Posterior vena cava (tissue), 2 donors: ENCODE measurements at regions not wholly inside any gene's neighbourhood (a gene's known extent, or its start where the extent isn't known, plus 50 kb on each side); places are given as distances from the start of the nearest gene placed in this dataset.

ENCODE experiments used
- DNase-seq: peaks from one replicate; pipeline ENCODE4 v3.0.0-alpha.2; 2020; ENCODE audit warnings: low spot score
- intact Hi-C, 2 donors: fragments of 100-400 bp; cut with DNase I; formaldehyde crosslinking; loops; one replicate each; pipeline versions ENCODE4 v1.14.1 to v1.14.2; 2022 to 2023
- donor health status: DM: yes; HTN: yes; CAD: no.
- donor health status: DM: yes; HTN: yes; CAD: no.

DNA sequence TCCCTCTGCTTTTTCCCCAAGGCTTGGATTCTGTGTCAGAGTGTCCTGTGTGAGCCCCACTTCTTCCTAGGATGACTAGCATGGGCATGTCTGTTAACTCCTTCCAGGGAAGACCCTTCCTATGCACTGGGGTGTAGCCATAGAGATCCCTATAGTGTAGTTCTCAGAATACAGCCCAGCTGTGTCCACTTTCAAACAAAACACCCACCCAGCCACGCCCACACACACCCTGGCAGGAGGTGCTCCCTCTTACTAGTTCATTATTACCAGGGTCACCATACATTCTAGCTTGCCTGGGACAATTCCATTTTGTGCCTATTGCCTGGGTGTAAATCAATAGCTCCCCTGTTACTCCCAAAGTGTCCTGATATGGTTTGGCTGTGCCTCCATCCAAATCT, 195.6 kb downstream of the MYCN start:
- intact Hi-C loops, result no loop called here
- no peak for DNase-seq

GRCh38 chr2:16135196-16135912, 195.0 kb downstream of the MYCN start:
- DNase-seq, result no peak
- intact Hi-C loops, result no loop called here

GRCh38 chr2:16134436-16135165, 194.3 kb downstream of the MYCN start:
- no peak for DNase-seq
- intact Hi-C loops, result no loop called here

- no peak for DNase-seq
- intact Hi-C loops, result no loop called here
Measured at GRCh38 chr2:16130906-16131400, 190.6 kb downstream of the MYCN start.

DNA sequence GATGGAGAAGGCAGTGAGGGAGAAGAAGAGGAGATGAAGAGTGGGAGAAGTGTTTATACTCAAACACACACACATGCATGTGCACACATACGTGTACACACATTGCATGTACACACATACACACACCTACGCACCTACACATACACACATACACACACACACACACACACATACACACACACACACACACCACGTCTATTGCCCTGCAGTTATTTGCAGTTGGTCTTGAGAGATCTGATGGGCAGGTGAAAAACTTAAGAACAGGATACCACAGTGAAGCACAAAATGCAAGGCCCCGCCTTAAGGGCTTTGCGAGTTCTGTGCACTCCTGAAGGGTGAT, 190.2 kb downstream of the MYCN start:
- DNase-seq, result no peak
- intact Hi-C loops, result no loop called here

DNA sequence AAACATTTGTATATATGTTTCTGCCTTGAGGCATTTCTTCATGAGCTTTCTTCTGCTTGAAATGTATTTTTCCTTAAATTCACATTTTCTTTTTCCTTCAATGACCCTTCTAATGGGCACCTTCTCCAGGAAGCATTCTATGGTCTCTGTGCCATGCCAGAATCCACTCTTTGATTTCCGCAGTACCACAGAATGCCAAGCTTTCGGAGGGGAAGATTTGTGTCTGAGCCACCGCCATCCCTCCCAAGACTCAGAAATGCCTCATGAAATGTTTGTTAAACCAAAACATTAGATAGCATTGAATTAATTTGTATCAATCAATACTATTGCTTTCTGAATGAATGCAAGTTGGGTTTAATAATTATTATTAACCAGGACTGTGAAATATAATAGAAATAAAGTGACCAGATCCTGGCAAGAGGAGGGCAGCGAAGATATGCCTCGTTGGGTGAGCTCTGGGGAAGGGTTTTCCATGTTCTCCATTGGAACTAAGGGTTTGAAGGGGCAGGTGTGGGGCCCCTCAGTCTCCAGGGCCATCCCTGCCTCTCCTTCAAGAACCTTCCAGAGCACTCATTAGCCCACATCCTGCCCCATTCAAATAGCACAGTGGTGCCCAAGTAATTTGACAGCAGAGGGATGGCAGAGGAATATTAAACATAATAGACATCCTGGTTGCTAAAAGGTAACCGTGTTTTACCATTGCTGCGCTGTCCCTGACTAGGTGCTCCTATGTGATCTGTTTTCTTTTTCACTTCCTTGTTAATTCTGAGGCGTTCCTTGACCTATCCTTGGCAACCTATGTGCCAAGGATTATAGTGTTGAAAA, 189.6 kb downstream of the MYCN start:
- DNase-seq, result no peak

DNA sequence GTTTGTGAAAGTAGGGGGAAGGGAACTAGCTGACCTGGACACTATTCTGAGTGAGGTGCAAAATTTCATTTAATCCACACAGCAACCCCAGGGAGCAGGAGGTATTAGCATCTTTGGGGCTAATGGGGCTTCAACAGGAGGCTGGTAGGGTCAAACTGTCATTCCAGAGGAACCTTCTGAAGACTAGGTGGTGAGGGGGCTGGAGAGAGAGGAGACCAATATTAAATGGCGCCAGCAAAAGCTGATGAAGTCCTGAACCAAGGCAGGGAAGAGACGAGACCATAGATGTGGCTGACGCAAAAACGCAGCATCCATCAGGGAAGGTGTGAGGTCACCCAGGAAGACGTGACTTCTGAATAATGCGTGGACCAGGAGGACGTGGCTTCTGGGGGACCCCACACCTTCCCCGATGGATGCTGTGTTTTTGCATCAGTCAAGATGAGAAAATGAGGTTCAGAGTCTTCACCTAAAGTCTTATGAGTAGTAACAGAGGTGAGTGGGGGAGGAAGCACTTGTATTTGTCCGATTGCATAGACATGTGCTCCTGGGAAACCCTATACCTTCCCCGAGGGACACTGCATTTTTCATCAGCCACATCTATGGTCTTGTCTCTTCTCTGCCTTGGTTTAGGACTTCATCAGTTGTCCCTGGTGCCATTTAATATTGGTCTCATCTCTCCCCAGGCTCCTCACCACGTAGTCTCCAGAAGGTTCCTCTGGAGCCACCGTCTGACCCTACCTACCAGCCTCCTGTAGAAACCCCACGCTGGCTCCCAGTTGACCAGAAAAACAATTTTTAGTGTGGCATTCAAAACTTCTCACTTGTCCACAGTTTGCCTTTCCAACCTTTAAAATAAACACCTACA, 188.6 kb downstream of the MYCN start:
- intact Hi-C loops, result no loop called here
- DNase-seq, result no peak

More for the DNA sequence above, 189.6 kb downstream of the MYCN start:
- intact Hi-C loops, result no loop called here

DNA sequence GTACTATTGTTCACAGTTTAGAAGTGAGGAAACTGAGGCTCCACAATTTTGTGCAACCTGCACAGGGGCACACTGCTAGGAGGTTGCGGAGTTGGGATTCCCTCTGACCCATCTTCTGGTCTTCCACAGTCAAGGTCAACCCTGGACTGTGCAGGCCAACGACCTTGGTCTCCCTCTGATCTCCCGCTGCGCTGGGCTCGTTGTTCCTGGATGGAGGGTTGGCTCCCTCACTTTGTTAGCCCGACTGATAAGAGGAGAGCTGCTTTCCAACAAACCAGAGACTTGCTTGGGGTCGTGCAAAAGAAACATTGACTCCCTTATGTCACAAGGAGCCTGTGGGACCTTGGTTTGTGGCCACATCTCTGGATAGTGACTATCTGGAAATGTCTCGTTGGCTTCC, 187.6 kb downstream of the MYCN start:
- no peak for DNase-seq
- intact Hi-C loops, result no loop called here

- DNase-seq, result no peak
- intact Hi-C loops, result no loop called here
Measured at GRCh38 chr2:16127276-16127940, 187.1 kb downstream of the MYCN start.

DNA sequence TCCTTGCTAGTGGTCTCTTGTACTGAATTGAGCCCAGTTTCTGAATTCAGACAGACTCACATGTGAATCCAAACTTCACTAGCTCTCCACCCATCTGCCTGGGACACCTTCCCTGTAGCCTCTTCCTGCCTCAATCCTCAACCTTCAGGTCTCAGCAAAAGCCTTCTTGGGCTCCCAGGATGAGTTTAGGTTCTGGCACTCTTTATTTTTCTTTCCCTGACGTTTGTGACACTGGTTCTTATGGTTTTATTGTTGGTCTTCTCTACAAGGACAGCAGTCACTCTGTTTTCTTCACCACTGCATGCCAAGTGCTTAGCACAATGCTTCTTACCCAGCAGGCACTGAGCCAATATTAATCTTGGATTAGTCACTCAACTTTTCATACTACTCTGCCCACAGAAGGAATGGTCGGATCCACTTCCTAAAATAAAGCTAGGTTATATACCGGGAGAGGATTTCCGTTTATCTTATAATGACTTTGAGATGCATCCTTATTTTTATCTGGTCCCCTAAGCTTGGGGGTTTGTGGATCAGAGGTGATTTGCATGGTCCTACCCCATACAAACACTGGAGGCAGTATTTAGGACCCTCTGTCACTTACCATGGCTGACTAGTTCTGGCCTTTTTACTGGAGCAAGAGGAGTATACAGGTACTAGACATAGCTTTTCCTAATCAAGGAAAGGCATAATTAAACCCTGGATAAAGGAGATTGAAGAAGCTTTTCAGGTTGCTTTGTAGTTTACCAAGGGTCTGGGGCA, 186.3 kb downstream of the MYCN start:
- intact Hi-C loops, result no loop called here
- no peak for DNase-seq

DNA sequence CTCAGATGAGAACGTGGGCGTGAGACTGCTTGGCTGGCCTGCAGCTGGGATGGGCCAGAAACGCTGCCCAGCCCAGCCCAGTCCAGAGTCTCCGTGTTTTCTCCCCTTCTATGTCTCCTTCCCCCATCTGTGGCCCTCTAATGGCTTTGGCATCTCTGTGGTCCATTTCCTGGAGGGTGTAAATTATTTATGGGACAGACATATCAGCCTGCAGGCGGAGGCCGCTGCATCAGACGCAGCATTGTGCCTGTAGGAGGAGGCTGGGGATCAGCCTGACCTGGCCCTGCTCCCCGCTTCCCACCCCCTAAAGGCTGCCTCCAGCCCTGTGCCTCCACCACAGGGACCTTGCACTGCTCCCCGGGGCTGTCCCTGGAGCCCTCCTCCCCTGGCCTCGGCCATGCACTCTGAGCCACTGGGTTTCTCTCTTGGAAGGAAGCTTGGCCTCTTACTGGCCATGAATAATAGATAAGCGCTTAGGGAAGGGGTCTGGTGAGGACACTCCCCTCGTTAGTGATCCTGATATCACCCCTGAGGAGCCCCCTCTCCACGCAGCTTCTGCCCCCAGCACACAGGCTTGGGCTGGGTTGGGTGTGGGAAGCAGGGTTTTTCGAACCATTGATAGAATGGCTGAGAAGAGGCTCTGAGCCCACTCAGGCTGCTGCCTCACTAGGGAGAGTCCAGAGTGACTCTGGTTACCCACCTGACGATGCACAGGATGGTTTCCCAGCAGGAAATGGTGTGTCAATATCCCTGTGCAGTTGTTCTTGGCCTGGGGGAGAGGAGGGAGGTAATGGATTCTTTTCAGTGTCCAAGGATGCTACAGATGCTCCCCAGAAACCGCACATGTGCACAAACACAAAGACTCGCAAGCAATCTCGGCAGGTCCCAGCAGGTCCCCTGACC, 185.5 kb downstream of the MYCN start:
- intact Hi-C loops, result no loop called here
- DNase-seq, result no peak

DNA sequence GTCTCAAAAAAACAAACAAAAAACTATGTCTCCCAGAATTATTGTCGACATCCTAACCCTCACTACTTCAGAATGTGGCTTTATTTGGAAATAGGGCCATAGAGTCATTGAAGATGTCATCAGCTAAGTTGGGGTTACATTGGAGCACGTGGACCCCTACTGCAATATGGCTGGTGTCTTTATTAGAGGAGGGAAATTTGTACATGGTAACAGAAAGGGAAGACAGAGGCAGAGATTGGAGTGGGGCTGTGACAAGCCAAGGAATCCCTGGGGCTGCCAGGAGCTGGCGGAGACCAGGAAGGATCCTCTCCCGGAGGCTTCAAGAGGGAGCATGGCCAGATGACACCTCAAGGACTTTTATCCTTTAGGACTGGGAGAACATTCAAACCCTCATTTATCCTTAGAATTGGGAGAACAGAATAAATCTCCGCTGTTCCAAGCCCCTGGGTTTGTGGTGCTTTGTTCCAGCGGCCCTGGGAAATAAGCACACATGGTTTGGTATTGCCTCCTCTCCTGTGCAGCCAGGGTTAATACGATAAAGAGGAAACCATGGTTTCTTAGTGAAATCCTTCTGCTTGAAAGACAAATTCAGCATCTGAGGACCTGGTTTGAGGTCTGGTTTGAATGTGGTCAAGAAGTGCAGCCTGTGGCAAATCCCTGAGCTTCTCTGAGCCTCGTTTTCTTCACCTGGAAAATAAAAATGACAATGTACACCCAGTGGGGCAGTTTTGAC, 184.7 kb downstream of the MYCN start:
- no peak for DNase-seq
- intact Hi-C loops, result no loop called here

DNA sequence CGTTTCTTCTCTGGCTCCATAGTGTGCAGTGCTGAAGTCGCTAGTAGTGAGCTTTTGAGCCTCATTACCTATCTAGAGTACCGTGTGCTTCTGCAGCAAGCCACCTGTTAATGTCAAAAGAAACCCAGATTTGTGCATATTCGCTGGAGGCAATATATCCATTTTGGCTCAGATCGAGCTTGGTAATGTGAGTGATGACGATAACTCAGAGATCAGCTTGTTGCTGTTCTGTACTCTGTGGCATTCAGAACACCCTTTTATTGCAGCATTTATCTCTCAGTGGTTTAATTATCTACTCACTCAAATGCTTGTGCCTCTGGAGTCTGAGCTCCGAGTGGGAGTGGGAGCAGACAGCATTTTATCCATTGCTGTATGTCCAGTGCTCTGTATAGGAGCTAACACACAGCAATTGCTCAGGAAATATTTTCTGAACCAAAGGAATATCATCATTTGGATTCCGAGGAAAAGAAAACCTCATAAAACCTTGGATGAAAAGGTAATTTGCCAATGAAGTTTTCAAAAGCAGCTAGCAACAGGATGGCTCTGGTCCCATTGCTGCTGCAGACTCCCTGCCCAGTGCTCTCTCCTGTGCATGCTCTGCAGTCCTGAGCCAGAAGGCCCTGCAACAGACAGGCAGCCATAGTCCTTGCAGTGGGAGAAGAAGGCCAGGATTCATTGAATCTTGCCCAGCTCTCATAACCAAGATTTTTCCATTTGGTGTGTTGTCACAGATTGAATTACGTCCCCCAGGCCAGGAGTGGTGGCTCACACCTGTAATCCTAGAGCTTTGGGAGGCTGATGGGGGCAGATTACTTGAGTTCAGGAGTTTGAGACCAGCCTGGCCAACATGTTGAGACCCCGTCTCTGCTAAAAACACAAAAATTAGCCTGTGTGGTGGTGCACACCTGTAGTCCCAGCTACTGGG, 183.8 kb downstream of the MYCN start:
- intact Hi-C loops, result no loop called here
- DNase-seq, result no peak

DNA sequence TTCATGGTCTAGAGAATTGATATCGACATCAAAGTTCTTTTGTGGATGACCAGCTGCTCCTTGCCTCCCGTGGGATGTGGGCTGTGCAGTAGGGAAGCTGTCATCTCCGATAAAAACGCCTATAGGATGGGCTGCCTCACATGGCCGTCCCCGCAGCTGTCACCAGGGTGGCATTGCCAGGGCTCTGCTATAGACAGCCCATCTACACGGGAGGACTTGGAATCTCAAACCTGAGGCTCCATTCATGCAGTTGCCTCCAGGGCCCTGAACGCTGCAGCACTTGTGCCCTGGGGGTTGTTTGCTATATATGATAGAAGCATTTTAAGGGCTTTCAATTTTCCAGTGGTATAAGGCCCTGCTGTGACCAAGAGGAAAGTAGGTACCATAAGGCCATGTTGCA, 183.1 kb downstream of the MYCN start:
- intact Hi-C loops, result no loop called here
- no peak for DNase-seq

DNA sequence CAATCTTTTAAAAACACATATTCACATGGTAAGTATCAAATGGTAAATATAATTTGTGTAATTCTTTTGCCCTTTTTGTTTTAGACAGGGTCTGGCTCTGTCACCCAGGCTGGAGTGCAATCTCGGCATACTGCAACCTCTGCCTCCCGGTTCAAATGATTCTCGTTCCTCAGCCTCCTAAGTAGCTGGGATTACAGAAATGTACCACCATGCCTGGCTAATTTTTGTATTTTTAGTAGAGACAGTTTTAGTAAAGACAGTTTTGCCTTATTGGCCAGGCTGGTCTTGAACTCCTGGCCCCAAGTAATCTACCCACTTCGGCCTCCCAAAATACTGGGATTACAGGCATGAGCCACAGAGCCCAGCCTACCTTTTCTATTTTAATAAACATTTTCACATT, 182.2 kb downstream of the MYCN start:
- intact Hi-C loops, result no loop called here
- DNase-seq, result no peak
